ENCODE measurements at regions not wholly inside any gene's neighbourhood (a gene's known extent, or its start where the extent isn't known, plus 50 kb on each side); places are given as distances from the start of the nearest gene placed in this dataset.

DNA sequence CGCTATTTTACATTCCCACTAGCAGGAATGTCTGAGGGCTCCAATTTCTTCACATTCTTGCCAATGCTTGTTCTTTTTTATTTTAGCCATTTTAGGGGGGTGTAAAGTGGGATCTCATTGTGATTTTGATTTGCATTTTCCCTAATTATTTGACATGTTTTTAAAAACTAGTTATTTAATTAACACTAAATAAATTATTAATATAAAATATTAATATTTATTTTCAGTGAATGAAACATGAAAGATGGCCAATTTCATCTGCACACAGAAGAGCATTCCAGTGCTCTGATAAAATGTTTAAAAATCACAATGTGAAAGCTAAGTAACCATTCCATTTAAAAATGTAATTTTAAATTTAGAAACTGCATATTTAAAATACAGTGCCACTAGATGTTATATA lies 322.2 kb upstream of the ZNF521 start:
- ATAC-seq, result no peak
- no peak overlapping the region for H3K27ac Mint-ChIP-seq
- H3K4me3 Mint-ChIP-seq, result no peak overlapping the region
- DNase-seq, result no peak
- no peaks in the 10 kb centered on the region for H3K27me3 Mint-ChIP-seq
- intact Hi-C loops (cut with micrococcal nuclease), result no loop called here
- no peaks in the 10 kb centered on the region for H3K4me1 Mint-ChIP-seq (ENCODE audit: low read depth)
- H3K9me3 Mint-ChIP-seq, result peaks cover 1% of the 10 kb centered on the region
- ChIA-PET POLR2A (no interaction called here), CTCF (no interaction called here)
- no peaks in the 10 kb centered on the region for H3K36me3 Mint-ChIP-seq (ENCODE audit: low read depth)
- TF ChIP-seq, protein P1, sequence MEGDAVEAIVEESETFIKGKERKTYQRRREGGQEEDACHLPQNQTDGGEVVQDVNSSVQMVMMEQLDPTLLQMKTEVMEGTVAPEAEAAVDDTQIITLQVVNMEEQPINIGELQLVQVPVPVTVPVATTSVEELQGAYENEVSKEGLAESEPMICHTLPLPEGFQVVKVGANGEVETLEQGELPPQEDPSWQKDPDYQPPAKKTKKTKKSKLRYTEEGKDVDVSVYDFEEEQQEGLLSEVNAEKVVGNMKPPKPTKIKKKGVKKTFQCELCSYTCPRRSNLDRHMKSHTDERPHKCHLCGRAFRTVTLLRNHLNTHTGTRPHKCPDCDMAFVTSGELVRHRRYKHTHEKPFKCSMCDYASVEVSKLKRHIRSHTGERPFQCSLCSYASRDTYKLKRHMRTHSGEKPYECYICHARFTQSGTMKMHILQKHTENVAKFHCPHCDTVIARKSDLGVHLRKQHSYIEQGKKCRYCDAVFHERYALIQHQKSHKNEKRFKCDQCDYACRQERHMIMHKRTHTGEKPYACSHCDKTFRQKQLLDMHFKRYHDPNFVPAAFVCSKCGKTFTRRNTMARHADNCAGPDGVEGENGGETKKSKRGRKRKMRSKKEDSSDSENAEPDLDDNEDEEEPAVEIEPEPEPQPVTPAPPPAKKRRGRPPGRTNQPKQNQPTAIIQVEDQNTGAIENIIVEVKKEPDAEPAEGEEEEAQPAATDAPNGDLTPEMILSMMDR (IDR thresholded peaks at IDR 0.05), result no peak

DNA sequence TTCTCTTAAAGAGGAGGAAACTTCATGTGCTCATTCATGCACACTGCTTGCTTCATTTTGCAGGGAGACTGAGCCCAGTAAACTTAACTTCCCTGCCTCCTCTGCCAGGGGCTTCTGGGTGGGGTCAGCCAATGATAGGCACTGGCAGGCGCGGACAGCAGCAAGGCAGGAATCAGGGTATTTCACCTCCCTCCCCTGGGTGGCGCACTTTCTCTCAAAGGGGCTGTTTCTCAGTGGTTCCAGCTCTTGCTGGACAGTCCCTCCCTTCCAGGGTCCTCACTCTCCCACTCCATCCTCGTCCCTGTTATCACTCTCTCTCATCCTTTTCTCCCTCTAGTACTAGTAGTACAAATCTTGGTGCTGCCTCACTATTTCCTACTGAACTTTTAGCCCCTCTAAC lies 320.5 kb upstream of the ZNF521 start:
- H3K4me1 Mint-ChIP-seq (ENCODE audit: low read depth), result no peaks in the 10 kb centered on the region
- H3K4me3 Mint-ChIP-seq, result no peak overlapping the region
- DNase-seq (no peak), ATAC-seq (no peak)
- TF ChIP-seq, protein P1 (IDR thresholded peaks at IDR 0.05), result no peak
- no peaks in the 10 kb centered on the region for H3K27me3 Mint-ChIP-seq
- no peak overlapping the region for H3K27ac Mint-ChIP-seq
- peaks cover 1% of the 10 kb centered on the region for H3K9me3 Mint-ChIP-seq
- intact Hi-C loops (cut with micrococcal nuclease), result no loop called here
- ChIA-PET POLR2A (no interaction called here), CTCF (no interaction called here)
- no peaks in the 10 kb centered on the region for H3K36me3 Mint-ChIP-seq (ENCODE audit: low read depth)

GRCh38 chr18:25669741-25670140 lies 317.8 kb upstream of the ZNF521 start:
- POLR2A ChIA-PET, result no interaction called here
- TF ChIP-seq, protein P1 (IDR thresholded peaks at IDR 0.05), result no peak
- Mint-ChIP-seq H3K4me3 (no peak overlapping the region), H3K27me3 (no peaks in the 10 kb centered on the region), H3K4me1 (ENCODE audit: low read depth) (no peaks in the 10 kb centered on the region), H3K36me3 (ENCODE audit: low read depth) (no peaks in the 10 kb centered on the region), H3K27ac (no peak overlapping the region), H3K9me3 (peaks cover 1% of the 10 kb centered on the region)
- no peak for ATAC-seq
- no peak for DNase-seq
- CTCF ChIA-PET, result no interaction called here
- intact Hi-C loops (cut with micrococcal nuclease), result no loop called here

GRCh38 chr18:25662272-25662671 lies 310.3 kb upstream of the ZNF521 start:
- H3K36me3 Mint-ChIP-seq (ENCODE audit: low read depth), result no peaks in the 10 kb centered on the region
- no peaks in the 10 kb centered on the region for H3K4me1 Mint-ChIP-seq (ENCODE audit: low read depth)
- DNase-seq (no peak), ATAC-seq (no peak)
- CTCF ChIA-PET, result no interaction called here
- TF ChIP-seq, protein P1 (IDR thresholded peaks at IDR 0.05), result no peak
- H3K4me3 Mint-ChIP-seq, result no peak overlapping the region
- intact Hi-C loops (cut with micrococcal nuclease), result no loop called here
- no peak overlapping the region for H3K27ac Mint-ChIP-seq
- H3K9me3 Mint-ChIP-seq, result no peaks in the 10 kb centered on the region
- POLR2A ChIA-PET, result interaction anchor here (0.7 kb wide), 1 partner anchor 23 kb away, joined by 3 read pairs; no protein-coding TSS in a partner anchor
- H3K27me3 Mint-ChIP-seq, result no peaks in the 10 kb centered on the region

- CTCF ChIA-PET, result no interaction called here
- TF ChIP-seq, protein P1 (IDR thresholded peaks at IDR 0.05), result no peak
- no peaks in the 10 kb centered on the region for H3K4me1 Mint-ChIP-seq (ENCODE audit: low read depth)
Measured at GRCh38 chr18:25661831-25662230, 309.9 kb upstream of the ZNF521 start.

More at GRCh38 chr18:25661831-25662230, 309.9 kb upstream of the ZNF521 start:
- H3K9me3 Mint-ChIP-seq, result no peaks in the 10 kb centered on the region
- intact Hi-C loops (cut with micrococcal nuclease), result no loop called here
- no peaks in the 10 kb centered on the region for H3K27me3 Mint-ChIP-seq
- ATAC-seq, result no peak
- DNase-seq, result no peak
- POLR2A ChIA-PET, result interaction anchor here (0.7 kb wide), 1 partner anchor 23 kb away, joined by 3 read pairs; no protein-coding TSS in a partner anchor
- no peaks in the 10 kb centered on the region for H3K36me3 Mint-ChIP-seq (ENCODE audit: low read depth)
- H3K27ac Mint-ChIP-seq, result no peak overlapping the region
- no peak overlapping the region for H3K4me3 Mint-ChIP-seq
